Mesenchymal stem cell (in vitro differentiated cells and primary cell): ENCODE measurements at regions not wholly inside any gene's neighbourhood (a gene's known extent, or its start where the extent isn't known, plus 50 kb on each side); places are given as distances from the start of the nearest gene placed in this dataset.

Source experiments
- DNase-seq: peaks from one replicate; pipeline ENCODE4 v3.0.0-alpha.2; 2013
- H2AFZ ChIP-seq: one replicate; pipeline ENCODE4 v1.6.1; 2013; ENCODE audit warnings: low read depth, mild to moderate bottlenecking, control low read depth, inconsistent platforms, low read length, moderate library complexity
- H2AK5ac ChIP-seq: 2 replicates; pipeline ENCODE4 v1.6.1; 2013; ENCODE audit warnings: low read length, moderate library complexity, mild to moderate bottlenecking, inconsistent platforms; ENCODE audit not compliant: severe bottlenecking
- H2BK120ac ChIP-seq: one replicate; pipeline ENCODE4 v1.6.1; 2013; ENCODE audit warnings: low read depth, mild to moderate bottlenecking, inconsistent platforms, low read length, moderate library complexity
- H2BK12ac ChIP-seq, 2 experiments: one replicate each; pipeline ENCODE4 v1.6.1; 2013; ENCODE audit warnings: inconsistent platforms in 2 of 2, low read length in 2 of 2, mild to moderate bottlenecking in 2 of 2, moderate library complexity in 2 of 2, control low read depth in 1 of 2
- H2BK15ac ChIP-seq: one replicate; pipeline ENCODE4 v1.6.1; 2013; ENCODE audit warnings: mild to moderate bottlenecking, low read depth, inconsistent platforms; ENCODE audit not compliant: poor library complexity, severe bottlenecking
- H2BK5ac ChIP-seq: 2 replicates; pipeline ENCODE4 v1.6.1; 2013; ENCODE audit warnings: low read depth, mild to moderate bottlenecking, low read length, control low read depth, inconsistent platforms; ENCODE audit not compliant: poor library complexity, severe bottlenecking
- H3K14ac ChIP-seq, 2 experiments: one replicate each; pipeline ENCODE4 v1.6.1; 2013; ENCODE audit warnings: inconsistent platforms in 2 of 2, low read length in 2 of 2, control low read depth in 1 of 2, mild to moderate bottlenecking in 1 of 2, moderate library complexity in 1 of 2
- H3K18ac ChIP-seq, 2 experiments: one replicate each; pipeline ENCODE4 v1.6.1; 2013; ENCODE audit warnings: inconsistent platforms in 2 of 2, low read length in 2 of 2, control low read depth in 1 of 2, low read depth in 1 of 2, mild to moderate bottlenecking in 1 of 2
- H3K23ac ChIP-seq, 2 experiments: one replicate each; pipeline ENCODE4 v1.6.1; 2013; ENCODE audit warnings: inconsistent platforms in 2 of 2, low read length in 2 of 2, mild to moderate bottlenecking in 2 of 2, moderate library complexity in 2 of 2, control low read depth in 1 of 2
- H3K27ac ChIP-seq: 2 replicates; pipeline ENCODE4 v1.5.1; 2013; ENCODE audit warnings: mild to moderate bottlenecking, moderate library complexity, low read length, control low read depth, inconsistent platforms; ENCODE audit not compliant: poor library complexity, severe bottlenecking
- H3K27me3 ChIP-seq, 2 experiments: 2 replicates each; pipeline versions ENCODE4 v1.6.1 to v1.7.0; 2013; ENCODE audit warnings: low read length in 2 of 2, mild to moderate bottlenecking in 2 of 2, moderate library complexity in 2 of 2, control low read depth in 1 of 2, inconsistent platforms in 1 of 2; ENCODE audit not compliant: control insufficient read depth in 1 of 2, insufficient read depth in 1 of 2
- H3K36me3 ChIP-seq, 2 experiments: 2 replicates each; pipeline versions ENCODE4 v1.6.1 to v1.7.0; 2013; ENCODE audit warnings: low read length in 2 of 2, control low read depth in 1 of 2, inconsistent platforms in 1 of 2, low read depth in 1 of 2, mild to moderate bottlenecking in 1 of 2; ENCODE audit not compliant: insufficient read depth in 2 of 2, control insufficient read depth in 1 of 2
- H3K4ac ChIP-seq, 2 experiments: one replicate each; pipeline ENCODE4 v1.6.1; 2013; ENCODE audit warnings: inconsistent platforms in 2 of 2, low read length in 2 of 2, mild to moderate bottlenecking in 2 of 2, moderate library complexity in 2 of 2, control low read depth in 1 of 2, low read depth in 1 of 2
- H3K4me1 ChIP-seq: 2 replicates; pipeline ENCODE4 v1.6.1; 2013; ENCODE audit warnings: low read depth, low read length, control low read depth; ENCODE audit not compliant: control insufficient read depth, insufficient read depth
- H3K4me2 ChIP-seq: 2 replicates; pipeline ENCODE4 v1.6.1; 2013; ENCODE audit warnings: low read length, mild to moderate bottlenecking, inconsistent platforms; ENCODE audit not compliant: poor library complexity, severe bottlenecking
- H3K4me3 ChIP-seq, 2 experiments: 2 replicates each; pipeline versions ENCODE4 v1.5.1 to v1.7.0; 2013; ENCODE audit warnings: low read length in 2 of 2, mild to moderate bottlenecking in 2 of 2, control low read depth in 1 of 2, low read depth in 1 of 2; ENCODE audit not compliant: insufficient read depth in 1 of 2
- H3K79me1 ChIP-seq: replicated peaks from 2 replicates; pipeline ENCODE4 v1.6.1; 2013; ENCODE audit warnings: mild to moderate bottlenecking, control low read depth, low read length, inconsistent platforms; ENCODE audit not compliant: poor library complexity, severe bottlenecking
- H3K9ac ChIP-seq: 2 replicates; pipeline ENCODE4 v1.7.0; 2013; ENCODE audit warnings: mild to moderate bottlenecking, low read length, moderate library complexity
- H3K9me3 ChIP-seq: 2 replicates; pipeline ENCODE4 v1.7.0; 2013; ENCODE audit warnings: mild to moderate bottlenecking, low read length; ENCODE audit not compliant: control insufficient read depth
- H4K8ac ChIP-seq: one replicate; pipeline ENCODE4 v1.6.1; 2013; ENCODE audit warnings: inconsistent platforms, mild to moderate bottlenecking, low read length, moderate library complexity
- H4K91ac ChIP-seq: one replicate; pipeline ENCODE4 v1.6.1; 2013; ENCODE audit warnings: mild to moderate bottlenecking, low read length, inconsistent platforms
- WGBS: methylation state at CpG from one replicate; pipeline ENCODE4 v1.1.7; 2013; ENCODE audit warnings: mixed read lengths; 5-methylcytosine and 5-hydroxymethylcytosine counted together

GRCh38 chr11:110977661-110978060, 265.4 kb upstream of the ARHGAP20 start:
- H3K79me1 ChIP-seq = no peaks in the 10 kb centered on the region
- no CpG with 5 or more reads among the region's 1 CpG for WGBS
- H3K27ac ChIP-seq = no peak overlapping the region
- no peak overlapping the region for H3K4me2 ChIP-seq
- no peak overlapping the region for H2AFZ ChIP-seq
- H3K9ac ChIP-seq = no peak overlapping the region
- no peaks in the 10 kb centered on the region for H3K4me1 ChIP-seq
- no peaks in the 10 kb centered on the region for H3K27me3 ChIP-seq
- H2BK5ac ChIP-seq = no peak overlapping the region
- H4K8ac ChIP-seq = no peak overlapping the region
- H4K91ac ChIP-seq = no peak overlapping the region
- H2AK5ac ChIP-seq = no peak overlapping the region
- DNase-seq = no peak
- H3K18ac ChIP-seq = no peak overlapping the region
- H3K14ac ChIP-seq = no peak overlapping the region
- no peak overlapping the region for H2BK15ac ChIP-seq
- no peak overlapping the region for H2BK12ac ChIP-seq
- H2BK120ac ChIP-seq = no peak overlapping the region
- no peak overlapping the region for H3K4ac ChIP-seq
- H3K9me3 ChIP-seq = no peaks in the 10 kb centered on the region
- no peak overlapping the region for H3K23ac ChIP-seq
- H3K36me3 ChIP-seq = no peaks in the 10 kb centered on the region
- H3K4me3 ChIP-seq = no peak overlapping the region

- Histone ChIP-seq H3K9me3 (no peaks in the 10 kb centered on the region), H3K14ac (no peak overlapping the region), H3K4me3 (no peak overlapping the region), H2BK12ac (peak overlapping the region in 1 of 2 experiments; percentile 84), H2AK5ac (no peak overlapping the region), H3K23ac (no peak overlapping the region), H3K27me3 (no peaks in the 10 kb centered on the region), H4K8ac (no peak overlapping the region), H3K4ac (no peak overlapping the region), H3K79me1 (no peaks in the 10 kb centered on the region), H2BK5ac (no peak overlapping the region), H3K27ac (no peak overlapping the region), H3K9ac (no peak overlapping the region), H2BK15ac (no peak overlapping the region), H2AFZ (no peak overlapping the region), H2BK120ac (no peak overlapping the region), H3K36me3 (no peaks in the 10 kb centered on the region), H3K4me1 (no peaks in the 10 kb centered on the region), H4K91ac (no peak overlapping the region), H3K18ac (no peak overlapping the region), H3K4me2 (no peak overlapping the region)
- 94% methylated on average over 2 of the region's 2 CpGs for WGBS
- DNase-seq = no peak
These were observed 262.5 kb upstream of the ARHGAP20 start for GRCh38 chr11:110974731-110975130.

- H3K4me1 ChIP-seq = no peaks in the 10 kb centered on the region
- peak; percentile 20 for DNase-seq
- peak overlapping the region; percentile 27 for H2BK120ac ChIP-seq
- H2BK12ac ChIP-seq = peak overlapping the region; percentile 71 to 77
- no peak overlapping the region for H2AFZ ChIP-seq
- peak overlapping the region in 1 of 2 experiments; percentile 43 for H3K18ac ChIP-seq
- H3K23ac ChIP-seq = no peak overlapping the region
- H2AK5ac ChIP-seq = no peak overlapping the region
- H3K36me3 ChIP-seq = no peaks in the 10 kb centered on the region
- no peak overlapping the region for H3K14ac ChIP-seq
- H2BK15ac ChIP-seq = no peak overlapping the region
- no peaks in the 10 kb centered on the region for H3K9me3 ChIP-seq
- no peaks in the 10 kb centered on the region for H3K79me1 ChIP-seq
- no peak overlapping the region for H2BK5ac ChIP-seq
- 9% methylated on average over 1 of the region's 2 CpGs for WGBS
- H3K4me2 ChIP-seq = no peak overlapping the region
- H3K27ac ChIP-seq = no peak overlapping the region
- H4K8ac ChIP-seq = no peak overlapping the region
- no peak overlapping the region for H3K4me3 ChIP-seq
- H3K27me3 ChIP-seq = no peaks in the 10 kb centered on the region
- H3K4ac ChIP-seq = peak overlapping the region; percentile 35 to 40
- peak overlapping the region; percentile 74 for H3K9ac ChIP-seq
- H4K91ac ChIP-seq = peak overlapping the region; percentile 61
These were observed 261.3 kb upstream of the ARHGAP20 start for GRCh38 chr11:110973401-110973980.

- Histone ChIP-seq H3K4ac (no peak overlapping the region), H2BK12ac (no peak overlapping the region), H3K23ac (no peak overlapping the region), H3K27ac (no peak overlapping the region), H2AFZ (no peak overlapping the region), H4K8ac (no peak overlapping the region), H2BK15ac (no peak overlapping the region), H3K36me3 (no peaks in the 10 kb centered on the region), H2BK5ac (no peak overlapping the region), H3K4me3 (no peak overlapping the region), H3K18ac (no peak overlapping the region), H3K9ac (peak overlapping the region; percentile 74), H3K79me1 (no peaks in the 10 kb centered on the region), H3K9me3 (no peaks in the 10 kb centered on the region), H3K4me1 (no peaks in the 10 kb centered on the region), H2AK5ac (no peak overlapping the region), H3K4me2 (no peak overlapping the region), H3K14ac (no peak overlapping the region), H2BK120ac (no peak overlapping the region), H4K91ac (no peak overlapping the region), H3K27me3 (no peaks in the 10 kb centered on the region)
- DNase-seq = peak; percentile 91
- 35% methylated on average over 2 of the region's 3 CpGs for WGBS
These were observed 260.4 kb upstream of the ARHGAP20 start for GRCh38 chr11:110972640-110973039.
